ENCODE measurements at regions not wholly inside any gene's neighbourhood (a gene's known extent, or its start where the extent isn't known, plus 50 kb on each side); places are given as distances from the start of the nearest gene placed in this dataset.

DNA sequence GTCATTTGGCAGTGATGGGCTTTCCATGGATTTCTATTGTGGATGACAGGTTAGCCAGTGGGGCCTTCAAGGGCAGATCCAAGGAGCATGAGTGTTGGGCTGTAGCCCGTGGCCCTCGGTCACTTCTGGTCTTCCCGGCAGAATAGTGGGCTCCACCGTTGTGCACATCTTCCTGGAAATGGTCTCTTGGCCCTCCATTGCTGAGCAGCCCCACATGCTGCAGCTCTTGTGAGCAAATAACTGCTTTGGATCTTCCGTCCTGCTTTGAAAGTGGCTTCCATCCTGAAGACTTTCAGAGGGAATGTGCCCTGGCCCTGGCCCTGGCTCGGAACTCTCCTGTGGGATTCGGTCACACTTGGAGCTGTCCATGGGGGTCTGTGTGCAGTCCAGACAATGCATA lies 102.8 kb downstream of the SNRPN start:
- H3K14ac ChIP-seq (ENCODE audit: low read length), result no peak overlapping the region
- no peak overlapping the region for H2BK15ac ChIP-seq (ENCODE audit: low read length)
- no peak overlapping the region for H4K8ac ChIP-seq (ENCODE audit: low read depth, low read length)
- H3K23ac ChIP-seq (ENCODE audit: low read depth, low read length, poor library complexity), result no peak overlapping the region
- H3K4me2 ChIP-seq (ENCODE audit: insufficient read depth, low read length, poor library complexity, severe bottlenecking), result no peak overlapping the region
- H2AFZ ChIP-seq (ENCODE audit: low read length), result no peak overlapping the region
- no peaks in the 10 kb centered on the region for H3K27me3 ChIP-seq (ENCODE audit: control insufficient read depth in 3 of 3, insufficient read depth in 3 of 3, low read depth in 1 of 3, low read length in 3 of 3)
- H3K4ac ChIP-seq (ENCODE audit: low read length), result no peak overlapping the region
- no peak overlapping the region for H2BK12ac ChIP-seq (ENCODE audit: low read length)
- H4K91ac ChIP-seq (ENCODE audit: low read depth, low read length, poor library complexity), result no peak overlapping the region
- no peak overlapping the region for H2BK5ac ChIP-seq (ENCODE audit: low read length)
- peaks cover 8% of the 10 kb centered on the region for H3K79me1 ChIP-seq (ENCODE audit: low read depth, low read length)
- no peak overlapping the region for H3K27ac ChIP-seq (replicated peaks; ENCODE audit: low read length)
- H3K4me1 ChIP-seq (ENCODE audit: control insufficient read depth in 2 of 2, insufficient read depth in 1 of 2, low read depth in 1 of 2, low read length in 2 of 2), result no peaks in the 10 kb centered on the region
- H3K9me3 ChIP-seq (replicated peaks in 1 of 2; ENCODE audit: control insufficient read depth in 2 of 2, insufficient read depth in 1 of 2, low read depth in 1 of 2, low read length in 2 of 2), result peaks cover 100% of the 10 kb centered on the region in 2 donors
- no CpG with 5 or more reads among the region's 7 CpGs for WGBS, 2 donors (ENCODE audit: extremely low coverage in 2 of 2, insufficient read length in 2 of 2, insufficient replicate concordance in 1 of 2)
- H3K4me3 ChIP-seq (ENCODE audit: low read length in 2 of 2), result no peak overlapping the region
- no peak for DNase-seq (ENCODE audit: low spot score)
- no peak overlapping the region for H2BK120ac ChIP-seq (ENCODE audit: low read depth, low read length)
- no peak overlapping the region for H2AK5ac ChIP-seq (ENCODE audit: low read depth, low read length)
- no peak overlapping the region for H3K18ac ChIP-seq (ENCODE audit: low read length)
- no peak overlapping the region for H3K9ac ChIP-seq (ENCODE audit: low read depth, low read length, poor library complexity)
- H3K36me3 ChIP-seq (replicated peaks in 1 of 2; ENCODE audit: control insufficient read depth in 2 of 2, insufficient read depth in 2 of 2, low read length in 2 of 2), result peaks cover 98 to 100% of the 10 kb centered on the region in 2 donors

DNA sequence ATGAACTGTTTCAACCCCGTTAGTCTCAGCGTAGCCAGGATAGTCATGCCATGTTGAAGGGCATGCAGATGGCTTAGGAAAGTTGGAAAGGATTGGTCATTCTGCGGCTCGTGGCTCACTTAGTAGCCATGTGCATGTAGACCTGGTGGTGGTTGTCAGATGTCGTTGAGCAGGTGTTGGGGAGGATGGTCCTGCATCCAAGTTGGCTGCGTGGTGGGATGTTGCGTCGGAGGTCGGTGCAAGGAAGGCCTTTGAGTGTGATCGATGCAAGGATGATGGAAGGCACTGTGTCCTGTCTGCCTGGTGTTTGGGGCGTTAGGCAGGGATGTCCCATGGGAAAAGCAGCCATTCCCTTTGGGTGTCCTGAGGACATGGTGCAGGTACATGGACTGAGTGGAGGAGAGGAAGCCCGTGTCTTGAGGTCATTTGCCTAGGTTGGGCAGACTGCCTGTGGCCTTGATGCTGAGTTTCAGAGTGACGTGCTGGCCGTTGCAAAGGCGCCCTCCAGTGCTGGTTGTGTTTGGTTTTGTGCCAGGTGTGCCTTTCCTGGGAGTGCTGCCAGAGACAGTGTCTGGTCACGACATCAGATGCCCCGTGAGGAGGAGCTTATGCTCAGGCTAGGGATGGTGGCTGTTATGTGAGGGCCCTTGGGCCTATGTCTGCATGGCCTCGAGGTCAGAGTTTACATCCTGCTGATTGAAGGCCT lies 103.4 kb downstream of the SNRPN start:
- peak overlapping the region in 1 of 2 donors; percentile 20 for H3K4me3 ChIP-seq (ENCODE audit: low read length in 2 of 2)
- H4K91ac ChIP-seq (ENCODE audit: low read depth, low read length, poor library complexity), result no peak overlapping the region
- no peak overlapping the region for H2AK5ac ChIP-seq (ENCODE audit: low read depth, low read length)
- no peak overlapping the region for H3K18ac ChIP-seq (ENCODE audit: low read length)
- no peak overlapping the region for H3K4ac ChIP-seq (ENCODE audit: low read length)
- no peak for DNase-seq (ENCODE audit: low spot score)
- H3K27me3 ChIP-seq (ENCODE audit: control insufficient read depth in 3 of 3, insufficient read depth in 3 of 3, low read depth in 1 of 3, low read length in 3 of 3), result no peaks in the 10 kb centered on the region
- no peaks in the 10 kb centered on the region for H3K4me1 ChIP-seq (ENCODE audit: control insufficient read depth in 2 of 2, insufficient read depth in 1 of 2, low read depth in 1 of 2, low read length in 2 of 2)
- H3K14ac ChIP-seq (ENCODE audit: low read length), result no peak overlapping the region
- no peak overlapping the region for H2BK15ac ChIP-seq (ENCODE audit: low read length)
- peaks cover 100% of the 10 kb centered on the region in 2 donors for H3K9me3 ChIP-seq (replicated peaks in 1 of 2; ENCODE audit: control insufficient read depth in 2 of 2, insufficient read depth in 1 of 2, low read depth in 1 of 2, low read length in 2 of 2)
- peaks cover 98 to 100% of the 10 kb centered on the region in 2 donors for H3K36me3 ChIP-seq (replicated peaks in 1 of 2; ENCODE audit: control insufficient read depth in 2 of 2, insufficient read depth in 2 of 2, low read length in 2 of 2)
- no CpG with 5 or more reads among the region's 18 CpGs for WGBS, 2 donors (ENCODE audit: extremely low coverage in 2 of 2, insufficient read length in 2 of 2, insufficient replicate concordance in 1 of 2)
- peaks cover 10% of the 10 kb centered on the region for H3K79me1 ChIP-seq (ENCODE audit: low read depth, low read length)
- H4K8ac ChIP-seq (ENCODE audit: low read depth, low read length), result no peak overlapping the region
- no peak overlapping the region for H2AFZ ChIP-seq (ENCODE audit: low read length)
- peak overlapping the region; percentile 21 for H3K9ac ChIP-seq (ENCODE audit: low read depth, low read length, poor library complexity)
- H3K23ac ChIP-seq (ENCODE audit: low read depth, low read length, poor library complexity), result no peak overlapping the region
- no peak overlapping the region for H2BK12ac ChIP-seq (ENCODE audit: low read length)
- H2BK120ac ChIP-seq (ENCODE audit: low read depth, low read length), result no peak overlapping the region
- H3K27ac ChIP-seq (replicated peaks; ENCODE audit: low read length), result no peak overlapping the region
- H2BK5ac ChIP-seq (ENCODE audit: low read length), result no peak overlapping the region
- H3K4me2 ChIP-seq (ENCODE audit: insufficient read depth, low read length, poor library complexity, severe bottlenecking), result no peak overlapping the region

DNA sequence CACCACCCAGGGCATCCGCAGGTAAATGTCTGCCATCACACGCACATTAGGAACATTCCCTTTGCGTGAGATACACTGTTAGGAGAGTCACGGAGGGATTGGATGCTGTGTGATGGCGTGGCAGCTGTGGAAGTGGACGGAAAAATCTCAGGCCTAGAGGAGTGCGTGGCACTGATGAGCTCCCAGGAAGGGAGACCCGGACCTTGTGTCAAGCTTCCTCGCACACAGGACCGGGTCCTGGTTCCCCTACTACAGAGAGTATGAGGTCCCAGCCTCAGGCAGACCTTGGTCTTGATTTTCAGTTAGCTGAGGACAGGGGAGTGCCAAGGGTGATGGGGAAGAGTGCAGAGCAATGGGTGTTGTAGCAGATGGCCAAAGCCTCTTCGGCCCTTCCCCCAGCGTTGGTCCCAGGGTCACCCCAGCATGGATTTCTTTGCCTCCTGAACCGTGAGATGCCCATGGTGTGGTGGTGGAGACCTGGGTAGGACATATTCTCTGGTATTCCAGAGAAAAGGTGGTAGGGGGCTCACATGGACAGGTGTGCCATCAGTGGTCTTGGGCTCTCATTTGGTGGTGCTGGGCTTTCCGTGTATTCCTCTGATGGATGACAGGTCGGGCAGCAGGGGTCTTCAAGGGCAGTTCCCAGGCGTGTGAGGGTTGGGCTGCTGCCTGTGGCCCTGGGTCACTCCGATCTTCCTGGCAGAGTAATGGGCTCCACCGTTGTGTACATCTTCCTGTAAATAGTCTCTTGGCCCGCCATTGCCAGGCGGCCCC lies 105.1 kb downstream of the SNRPN start:
- Histone ChIP-seq H3K4me2 (ENCODE audit: insufficient read depth, low read length, poor library complexity, severe bottlenecking) (no peak overlapping the region), H3K9me3 (replicated peaks in 1 of 2; ENCODE audit: control insufficient read depth in 2 of 2, insufficient read depth in 1 of 2, low read depth in 1 of 2, low read length in 2 of 2) (peaks cover 100% of the 10 kb centered on the region in 2 donors), H2AFZ (ENCODE audit: low read length) (no peak overlapping the region), H3K4me1 (ENCODE audit: control insufficient read depth in 2 of 2, insufficient read depth in 1 of 2, low read depth in 1 of 2, low read length in 2 of 2) (no peaks in the 10 kb centered on the region), H2BK120ac (ENCODE audit: low read depth, low read length) (no peak overlapping the region), H2AK5ac (ENCODE audit: low read depth, low read length) (no peak overlapping the region), H3K4me3 (ENCODE audit: low read length in 2 of 2) (peak overlapping the region in 1 of 2 donors; percentile 24), H2BK12ac (ENCODE audit: low read length) (no peak overlapping the region), H2BK15ac (ENCODE audit: low read length) (no peak overlapping the region), H3K23ac (ENCODE audit: low read depth, low read length, poor library complexity) (no peak overlapping the region), H3K4ac (ENCODE audit: low read length) (no peak overlapping the region), H3K79me1 (ENCODE audit: low read depth, low read length) (peaks cover 7% of the 10 kb centered on the region), H4K91ac (ENCODE audit: low read depth, low read length, poor library complexity) (no peak overlapping the region), H3K27me3 (ENCODE audit: control insufficient read depth in 3 of 3, insufficient read depth in 3 of 3, low read depth in 1 of 3, low read length in 3 of 3) (no peaks in the 10 kb centered on the region), H3K27ac (replicated peaks; ENCODE audit: low read length) (no peak overlapping the region), H2BK5ac (ENCODE audit: low read length) (no peak overlapping the region), H3K9ac (ENCODE audit: low read depth, low read length, poor library complexity) (no peak overlapping the region), H4K8ac (ENCODE audit: low read depth, low read length) (no peak overlapping the region), H3K18ac (ENCODE audit: low read length) (no peak overlapping the region), H3K36me3 (replicated peaks in 1 of 2; ENCODE audit: control insufficient read depth in 2 of 2, insufficient read depth in 2 of 2, low read length in 2 of 2) (peaks cover 99 to 100% of the 10 kb centered on the region in 2 donors), H3K14ac (ENCODE audit: low read length) (no peak overlapping the region)
- no peak for DNase-seq (ENCODE audit: low spot score)
- no CpG with 5 or more reads among the region's 20 CpGs for WGBS, 2 donors (ENCODE audit: extremely low coverage in 2 of 2, insufficient read length in 2 of 2, insufficient replicate concordance in 1 of 2)

DNA sequence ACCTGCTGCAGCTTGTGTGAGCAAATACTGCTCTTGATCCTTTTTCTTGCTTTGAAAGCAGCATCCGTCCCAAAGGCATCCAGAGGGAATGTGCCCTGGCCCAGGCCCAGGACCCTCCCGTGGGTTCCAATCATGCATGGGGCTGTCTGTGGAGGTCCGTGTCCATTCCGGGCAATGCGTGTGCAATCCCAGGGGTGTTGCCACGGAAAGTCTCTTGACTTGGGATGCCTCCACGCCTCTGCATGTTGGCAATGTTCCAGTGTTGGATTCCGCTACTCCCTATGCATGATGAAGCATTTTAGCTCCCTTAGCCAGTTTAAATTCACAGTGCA lies 105.7 kb downstream of the SNRPN start:
- WGBS, 2 donors (ENCODE audit: extremely low coverage in 2 of 2, insufficient read length in 2 of 2, insufficient replicate concordance in 1 of 2), result no CpG with 5 or more reads among the region's 8 CpGs
- H3K4me2 ChIP-seq (ENCODE audit: insufficient read depth, low read length, poor library complexity, severe bottlenecking), result no peak overlapping the region
- no peak overlapping the region for H3K18ac ChIP-seq (ENCODE audit: low read length)
- no peak overlapping the region for H2AFZ ChIP-seq (ENCODE audit: low read length)
- no peak overlapping the region for H2BK15ac ChIP-seq (ENCODE audit: low read length)
- H3K9me3 ChIP-seq (replicated peaks in 1 of 2; ENCODE audit: control insufficient read depth in 2 of 2, insufficient read depth in 1 of 2, low read depth in 1 of 2, low read length in 2 of 2), result peaks cover 100% of the 10 kb centered on the region in 2 donors
- peaks cover 7% of the 10 kb centered on the region for H3K79me1 ChIP-seq (ENCODE audit: low read depth, low read length)
- no peak overlapping the region for H4K91ac ChIP-seq (ENCODE audit: low read depth, low read length, poor library complexity)
- no peak overlapping the region for H3K27ac ChIP-seq (replicated peaks; ENCODE audit: low read length)
- H3K14ac ChIP-seq (ENCODE audit: low read length), result no peak overlapping the region
- H2BK120ac ChIP-seq (ENCODE audit: low read depth, low read length), result no peak overlapping the region
- H3K27me3 ChIP-seq (ENCODE audit: control insufficient read depth in 3 of 3, insufficient read depth in 3 of 3, low read depth in 1 of 3, low read length in 3 of 3), result no peaks in the 10 kb centered on the region
- H3K4me1 ChIP-seq (ENCODE audit: control insufficient read depth in 2 of 2, insufficient read depth in 1 of 2, low read depth in 1 of 2, low read length in 2 of 2), result no peaks in the 10 kb centered on the region
- no peak for DNase-seq (ENCODE audit: low spot score)
- H2BK5ac ChIP-seq (ENCODE audit: low read length), result no peak overlapping the region
- H4K8ac ChIP-seq (ENCODE audit: low read depth, low read length), result no peak overlapping the region
- H3K23ac ChIP-seq (ENCODE audit: low read depth, low read length, poor library complexity), result no peak overlapping the region
- no peak overlapping the region for H3K9ac ChIP-seq (ENCODE audit: low read depth, low read length, poor library complexity)
- H3K4ac ChIP-seq (ENCODE audit: low read length), result no peak overlapping the region
- H3K36me3 ChIP-seq (replicated peaks in 1 of 2; ENCODE audit: control insufficient read depth in 2 of 2, insufficient read depth in 2 of 2, low read length in 2 of 2), result peaks cover 99 to 100% of the 10 kb centered on the region in 2 donors
- H2AK5ac ChIP-seq (ENCODE audit: low read depth, low read length), result no peak overlapping the region
- no peak overlapping the region for H3K4me3 ChIP-seq (ENCODE audit: low read length in 2 of 2)
- no peak overlapping the region for H2BK12ac ChIP-seq (ENCODE audit: low read length)
